GM12872 (cell line): ENCODE measurements at regions not wholly inside any gene's neighbourhood (a gene's known extent, or its start where the extent isn't known, plus 50 kb on each side); places are given as distances from the start of the nearest gene placed in this dataset.

ENCODE experiments used
- CTCF ChIP-seq: IDR thresholded peaks from 3 replicates; pipeline ENCODE4 v1.5.1; 2011; ENCODE audit warnings: low read depth, mild to moderate bottlenecking, low read length, moderate library complexity; ENCODE audit not compliant: insufficient read depth

GRCh38 chr5:40010436-40010835 lies 585.7 kb upstream of the DAB2 start:
- no peak for TF ChIP-seq CTCF

GRCh38 chr5:40006260-40006659 lies 581.5 kb upstream of the DAB2 start:
- no peak for TF ChIP-seq CTCF

- no peak for TF ChIP-seq CTCF
Observed at GRCh38 chr5:40001796-40002195, 577.0 kb upstream of the DAB2 start.

GRCh38 chr5:39998518-39998917 lies 573.7 kb upstream of the DAB2 start:
- TF ChIP-seq CTCF, result no peak

- TF ChIP-seq CTCF, result no peak
Observed at GRCh38 chr5:39995990-39996389, 571.2 kb upstream of the DAB2 start.

GRCh38 chr5:39992617-39993202 lies 567.9 kb upstream of the DAB2 start:
- no peak for TF ChIP-seq CTCF

- TF ChIP-seq CTCF, result no peak
Observed at GRCh38 chr5:39986614-39987013, 561.8 kb upstream of the DAB2 start.

- no peak for TF ChIP-seq CTCF
Observed at GRCh38 chr5:39980056-39980455, 555.3 kb upstream of the DAB2 start.
